Peyer's patch (tissue), 4 donors: ENCODE measurements at regions not wholly inside any gene's neighbourhood (a gene's known extent, or its start where the extent isn't known, plus 50 kb on each side); places are given as distances from the start of the nearest gene placed in this dataset.

ENCODE experiments used
- DNase-seq, 3 donors: peaks; one replicate each; pipeline ENCODE4 v3.0.0-alpha.2; 2017 to 2019
- H3K27ac ChIP-seq, 4 donors: fragments of 200-600 bp; sonication (generic); one replicate each; pipeline ENCODE4 v1.5.1; 2016 to 2019
- H3K27me3 ChIP-seq, 2 donors: fragments of 200-600 bp; sonication (generic); one replicate each; pipeline ENCODE4 v1.5.1; 2019
- H3K36me3 ChIP-seq, 3 donors: fragments of 200-600 bp; sonication (generic); one replicate each; pipeline ENCODE4 v1.5.1; 2016 to 2019
- H3K4me1 ChIP-seq, 4 donors: fragments of 200-600 bp; sonication (generic); one replicate each; pipeline ENCODE4 v1.5.1; 2016 to 2019
- H3K4me3 ChIP-seq, 4 donors: fragments of 200-600 bp; sonication (generic); 1 replicate in 3 of 4; 2 replicates in 1 of 4; pipeline ENCODE4 v1.5.1; 2016 to 2019; ENCODE audit warnings: mild to moderate bottlenecking in 1 of 4
- H3K9me3 ChIP-seq, 4 donors: fragments of 200-600 bp; sonication (generic); one replicate each; pipeline ENCODE4 v1.5.1; 2016 to 2019; ENCODE audit warnings: mild to moderate bottlenecking in 1 of 4
- CTCF ChIP-seq, 6 experiments: fragments of 450-650 bp in 4 of 6; fragments of 200-600 bp in 2 of 6; sonication (generic) in 1 of 6; IDR thresholded peaks; one replicate each; pipeline ENCODE4 v1.5.1; 2017 to 2019; ENCODE audit warnings: antibody characterized with exemption in 6 of 6, mild to moderate bottlenecking in 3 of 6, moderate library complexity in 1 of 6
- POLR2A ChIP-seq, 2 donors: fragments of 450-650 bp; IDR thresholded peaks; one replicate each; pipeline ENCODE4 v1.5.1; 2017; ENCODE audit warnings: antibody characterized with exemption in 2 of 2, mild to moderate bottlenecking in 2 of 2, moderate library complexity in 2 of 2

- Histone ChIP-seq H3K36me3 (no peaks in the 10 kb centered on the region), H3K27me3 (no peaks in the 10 kb centered on the region), H3K27ac (peak overlapping the region in 3 of 4 donors; percentile 20 to 55 (median 34)), H3K9me3 (no peaks in the 10 kb centered on the region), H3K4me1 (peaks cover 0 to 9% (median 0%) of the 10 kb centered on the region in 4 donors), H3K4me3 (no peak overlapping the region)
- DNase-seq = no peak
- no peak for TF ChIP-seq POLR2A (IDR thresholded peaks at IDR 0.05)
- TF ChIP-seq CTCF (IDR thresholded peaks at IDR 0.05) = no peak
These were observed 302.4 kb downstream of the THBS2 start for GRCh38 chr6:168951217-168951616.

- Histone ChIP-seq H3K4me3 (no peak overlapping the region), H3K27ac (peak overlapping the region in 3 of 4 donors; percentile 20 to 55 (median 34))
These were observed 302.8 kb downstream of the THBS2 start for GRCh38 chr6:168950858-168951214.

GRCh38 chr6:168949981-168950857 is 303.4 kb downstream of the THBS2 start:
- Histone ChIP-seq H3K27ac (peak overlapping the region in 3 of 4 donors; percentile 20 to 55 (median 34)), H3K4me3 (no peak overlapping the region), H3K36me3 (no peaks in the 10 kb centered on the region), H3K4me1 (peaks cover 0 to 9% (median 0%) of the 10 kb centered on the region in 4 donors), H3K27me3 (no peaks in the 10 kb centered on the region), H3K9me3 (no peaks in the 10 kb centered on the region)
- TF ChIP-seq POLR2A (IDR thresholded peaks at IDR 0.05) (no peak), CTCF (IDR thresholded peaks at IDR 0.05) (no peak)
- DNase-seq = no peak

More at GRCh38 chr6:168950858-168951214, 302.8 kb downstream of the THBS2 start:
- no peaks in the 10 kb centered on the region for H3K9me3 ChIP-seq
- TF ChIP-seq POLR2A (IDR thresholded peaks at IDR 0.05) (no peak), CTCF (IDR thresholded peaks at IDR 0.05) (no peak)
- peaks cover 0 to 9% (median 0%) of the 10 kb centered on the region in 4 donors for H3K4me1 ChIP-seq
- no peaks in the 10 kb centered on the region for H3K27me3 ChIP-seq
- no peak for DNase-seq
- no peaks in the 10 kb centered on the region for H3K36me3 ChIP-seq

GRCh38 chr6:168948990-168949531 is 304.6 kb downstream of the THBS2 start:
- H3K4me3 ChIP-seq = no peak overlapping the region
- H3K27me3 ChIP-seq = no peaks in the 10 kb centered on the region
- TF ChIP-seq CTCF (IDR thresholded peaks at IDR 0.05) = no peak
- no peak for DNase-seq
- no peak overlapping the region for H3K27ac ChIP-seq
- peaks cover 0 to 9% (median 0%) of the 10 kb centered on the region in 4 donors for H3K4me1 ChIP-seq
- H3K9me3 ChIP-seq = no peaks in the 10 kb centered on the region
- H3K36me3 ChIP-seq = no peaks in the 10 kb centered on the region

- Histone ChIP-seq H3K4me3 (no peak overlapping the region), H3K9me3 (no peaks in the 10 kb centered on the region), H3K27ac (no peak overlapping the region), H3K36me3 (no peaks in the 10 kb centered on the region), H3K27me3 (no peaks in the 10 kb centered on the region), H3K4me1 (peaks cover 0 to 9% (median 0%) of the 10 kb centered on the region in 4 donors)
- TF ChIP-seq CTCF (IDR thresholded peaks at IDR 0.05) (no peak), POLR2A (IDR thresholded peaks at IDR 0.05) (no peak)
- DNase-seq = no peak
These were observed 305.6 kb downstream of the THBS2 start for GRCh38 chr6:168948002-168948401.
